ENCODE measurements at regions not wholly inside any gene's neighbourhood (a gene's known extent, or its start where the extent isn't known, plus 50 kb on each side); places are given as distances from the start of the nearest gene placed in this dataset.

GRCh38 chr6:95364016-95364604, 213.2 kb upstream of the MANEA start:
- no peak for FAIRE-seq

DNA sequence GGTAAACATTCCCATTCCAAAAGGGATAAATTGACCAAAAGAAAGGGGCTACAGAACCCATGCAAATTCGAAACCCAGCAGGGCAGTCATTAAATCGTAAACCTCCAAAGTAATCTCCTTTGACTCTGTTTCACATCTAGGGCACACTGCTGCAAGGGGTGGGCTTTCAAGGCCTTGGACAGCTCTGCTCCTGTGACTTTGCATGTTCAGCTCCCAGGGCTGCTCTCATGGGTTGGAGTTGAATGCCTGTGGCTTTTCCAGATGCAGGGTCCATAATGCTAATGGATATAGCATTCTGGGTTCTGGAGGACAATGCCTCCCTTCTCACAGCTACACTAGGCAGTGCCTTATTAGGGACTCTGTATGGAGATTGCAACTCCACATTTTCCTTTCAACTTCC, 211.9 kb upstream of the MANEA start:
- no peak for FAIRE-seq

- no peak for FAIRE-seq
Measured at GRCh38 chr6:95366414-95366813, 210.9 kb upstream of the MANEA start.

GRCh38 chr6:95383878-95384277, 193.5 kb upstream of the MANEA start:
- FAIRE-seq: no peak

- no peak for FAIRE-seq
Measured at GRCh38 chr6:95384988-95385387, 192.3 kb upstream of the MANEA start.

GRCh38 chr6:95387845-95388244, 189.5 kb upstream of the MANEA start:
- no peak for FAIRE-seq

DNA sequence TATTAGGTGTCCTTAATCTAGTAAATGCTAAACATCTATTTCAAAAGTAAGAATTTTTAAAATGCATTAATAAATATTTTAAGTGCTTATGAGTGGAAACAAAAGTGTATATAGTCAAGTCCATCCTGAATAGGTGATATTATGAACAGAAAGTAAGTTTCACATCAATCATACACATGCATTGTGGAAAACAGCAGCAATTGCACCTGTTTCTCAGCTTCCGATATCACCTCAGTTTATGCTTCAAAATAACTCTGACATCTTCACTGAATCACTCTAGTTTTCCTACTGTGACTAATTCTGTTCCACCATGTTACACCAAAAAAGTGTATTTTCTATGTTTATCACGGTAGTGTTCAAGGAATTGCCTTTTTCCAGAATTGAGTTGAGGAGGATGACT, 172.6 kb upstream of the MANEA start:
- FAIRE-seq: no peak

DNA sequence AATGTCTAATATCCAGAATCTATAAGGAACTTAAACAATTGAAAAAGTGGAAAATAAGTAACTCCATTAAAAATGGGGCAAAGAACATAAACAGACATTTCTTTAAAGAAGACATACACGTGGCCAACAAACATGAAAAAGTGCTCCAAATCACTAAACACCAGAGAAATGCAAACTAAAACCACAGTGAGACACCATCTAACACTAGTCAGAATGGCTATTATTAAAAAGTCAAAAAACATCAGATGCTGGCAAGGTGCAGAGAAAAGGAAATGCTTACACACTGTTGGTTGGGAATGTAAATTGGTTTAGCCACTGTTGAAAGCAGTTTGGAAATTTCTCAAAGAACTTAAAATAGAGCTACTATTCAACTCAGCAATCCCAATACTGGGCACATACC, 169.2 kb upstream of the MANEA start:
- no peak for FAIRE-seq

DNA sequence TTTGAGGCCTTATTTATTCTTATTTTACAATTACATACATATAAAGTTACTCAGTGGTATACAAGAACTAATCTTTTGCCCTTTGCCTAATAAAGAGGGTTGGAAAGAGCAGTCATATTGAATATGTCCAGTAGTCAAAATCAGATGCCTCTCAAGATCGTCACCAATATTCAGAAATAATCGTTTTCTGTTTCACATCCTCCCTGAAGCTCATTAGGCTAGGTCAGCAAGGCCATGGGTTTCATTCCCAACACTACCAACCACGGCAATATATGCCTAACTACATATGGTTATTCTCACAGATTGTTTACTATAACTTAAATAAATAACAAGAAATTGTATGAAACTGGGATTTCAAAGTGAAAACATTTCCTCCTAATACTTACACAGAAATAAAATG, 167.2 kb upstream of the MANEA start:
- no peak for FAIRE-seq

GRCh38 chr6:95413789-95414188, 163.5 kb upstream of the MANEA start:
- FAIRE-seq: no peak

- no peak for FAIRE-seq
Measured at GRCh38 chr6:95417856-95418255, 159.5 kb upstream of the MANEA start.

GRCh38 chr6:95420792-95421191, 156.5 kb upstream of the MANEA start:
- no peak for FAIRE-seq

DNA sequence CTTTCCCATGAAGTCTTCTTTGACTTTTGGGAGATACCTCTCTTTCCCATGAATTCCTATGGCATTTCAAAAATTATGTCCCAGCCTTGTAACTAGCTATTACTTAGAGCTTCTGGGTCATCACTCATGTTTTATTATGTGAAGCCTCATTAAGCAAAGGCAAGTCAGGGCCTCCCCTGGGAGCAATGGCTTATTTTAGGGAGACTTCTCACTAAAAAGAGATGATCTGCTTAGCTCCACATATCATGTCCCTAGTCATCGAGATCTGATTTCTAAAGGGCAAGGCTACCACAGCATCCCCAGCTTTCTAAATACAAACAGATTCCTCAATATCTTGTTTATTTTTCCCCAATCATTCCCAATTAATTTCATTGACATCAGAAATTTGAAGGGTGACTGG, 154.0 kb upstream of the MANEA start:
- no peak for FAIRE-seq

DNA sequence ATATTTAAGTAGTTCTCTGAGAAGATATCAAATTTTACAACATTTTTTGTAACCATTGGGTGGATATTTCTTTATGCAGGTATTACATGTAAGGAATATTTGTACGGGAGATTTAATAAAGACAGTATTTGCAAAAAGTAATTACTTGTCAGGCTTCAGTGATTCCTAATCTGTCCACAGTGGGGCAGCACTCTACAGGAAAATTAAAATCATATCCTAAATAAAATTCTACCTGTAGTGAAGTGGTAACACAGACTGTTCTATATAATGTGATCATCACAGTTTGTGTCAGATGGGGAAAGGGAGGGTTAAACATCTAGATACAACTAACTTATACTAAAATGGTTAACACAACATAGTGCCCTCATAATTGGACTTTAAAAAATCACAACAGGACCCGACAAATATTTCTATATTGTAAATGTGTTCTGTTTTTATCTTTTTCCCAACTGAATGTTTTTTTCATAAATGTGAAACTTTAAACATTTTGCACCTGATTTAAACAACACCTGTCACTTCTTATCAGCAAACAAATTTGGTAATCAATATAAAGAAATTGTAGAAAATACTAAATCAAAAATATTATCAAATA, 145.6 kb upstream of the MANEA start:
- FAIRE-seq: no peak

- no peak for FAIRE-seq
Measured at GRCh38 chr6:95439741-95440140, 137.6 kb upstream of the MANEA start.

- FAIRE-seq: no peak
Measured at GRCh38 chr6:95448208-95448607, 129.1 kb upstream of the MANEA start.

DNA sequence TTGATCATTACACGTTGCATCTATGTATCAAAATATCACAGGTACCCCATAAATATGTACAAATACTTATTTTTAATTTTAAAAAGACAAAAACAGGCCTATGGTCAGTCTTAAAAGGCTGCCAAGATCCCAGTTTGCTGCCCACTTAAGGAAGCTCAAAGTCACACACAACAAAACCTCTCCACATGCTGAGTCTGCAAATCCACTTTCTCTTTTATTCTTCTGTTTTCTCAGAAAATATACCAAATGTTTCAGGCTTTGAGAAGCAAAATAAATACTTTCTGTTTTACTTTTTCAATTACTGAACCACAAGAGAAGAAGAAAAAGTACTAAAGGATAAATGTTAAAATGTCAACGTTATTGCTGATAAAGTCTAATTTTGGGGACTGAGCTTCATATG, 107.8 kb upstream of the MANEA start:
- FAIRE-seq: no peak

DNA sequence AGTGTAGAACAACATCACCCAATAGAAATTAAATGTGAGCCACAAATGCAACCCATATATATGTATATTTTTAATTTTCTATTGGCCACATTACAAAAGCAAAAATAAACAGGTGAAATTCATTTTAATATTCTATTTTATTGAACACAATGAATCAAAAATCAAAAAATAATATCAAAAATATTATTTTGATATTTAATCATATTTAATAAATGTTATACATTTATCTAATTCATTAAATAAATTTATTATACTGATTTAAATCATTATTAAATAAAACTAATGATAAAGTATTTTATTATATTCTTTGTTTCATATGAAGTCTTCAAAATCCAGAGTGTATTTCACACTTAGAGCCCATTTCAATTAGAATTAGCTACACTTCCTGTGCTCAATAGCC, 98.4 kb upstream of the MANEA start:
- peak; percentile 85 for FAIRE-seq

DNA sequence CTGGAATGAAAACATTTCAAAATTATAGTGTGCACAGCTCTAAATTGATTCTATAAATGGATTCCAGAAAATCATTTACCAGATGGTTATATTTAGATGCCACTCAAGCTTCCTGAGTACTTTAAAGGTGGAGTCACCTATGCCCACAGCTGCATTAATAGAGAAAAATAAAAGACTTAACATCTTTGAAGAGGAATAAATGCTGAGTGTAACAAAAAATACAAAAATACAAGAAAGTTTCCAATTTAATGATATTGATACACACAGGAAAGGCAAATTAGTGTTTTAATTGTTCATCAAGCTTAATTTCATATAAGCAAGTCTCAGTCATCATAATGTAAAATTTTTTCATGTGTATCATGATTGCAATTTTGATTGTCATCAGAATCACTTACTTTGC, 89.5 kb upstream of the MANEA start:
- FAIRE-seq: no peak

GRCh38 chr6:95489185-95489863, 88.0 kb upstream of the MANEA start:
- FAIRE-seq: no peak

GRCh38 chr6:95496769-95497426, 80.4 kb upstream of the MANEA start:
- no peak for FAIRE-seq

DNA sequence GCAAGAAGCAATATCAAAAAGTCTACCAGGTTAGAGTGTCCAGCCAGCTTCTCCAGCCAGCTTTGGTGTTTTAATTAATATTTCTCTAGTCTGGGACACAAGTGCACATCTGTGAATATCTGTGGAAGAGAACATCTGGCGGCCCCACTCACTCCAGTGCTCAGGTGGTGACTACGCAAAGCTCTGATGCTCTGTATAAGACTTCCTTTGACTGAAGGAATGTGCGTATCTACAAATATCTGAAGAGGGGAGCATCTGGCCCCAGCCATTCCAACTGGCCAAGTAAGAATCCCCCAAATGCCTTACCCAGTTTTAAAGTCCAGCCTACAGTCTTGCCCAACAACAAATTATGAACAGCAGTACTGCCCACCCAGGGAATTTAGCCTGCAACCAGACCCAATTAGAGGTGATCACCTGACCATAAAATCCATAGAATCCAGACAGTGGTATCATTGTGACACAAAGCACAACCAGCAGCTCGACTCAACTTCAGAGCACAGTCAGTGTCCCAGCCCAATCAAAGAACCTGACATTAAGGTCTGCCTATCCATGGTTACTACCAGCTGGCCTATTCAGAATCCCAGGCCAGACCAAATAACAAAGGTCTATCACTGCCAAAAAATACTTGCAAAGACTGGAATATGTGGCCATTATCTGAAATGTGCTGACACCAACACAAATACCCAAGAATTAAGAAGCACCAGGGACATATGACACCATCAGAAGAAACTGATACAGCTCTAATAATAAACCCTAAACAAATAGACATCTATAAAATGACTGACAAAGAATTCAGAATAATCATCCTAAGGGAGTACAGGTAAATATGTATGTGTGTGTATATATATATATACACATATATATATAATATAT, 76.1 kb upstream of the MANEA start:
- no peak for FAIRE-seq

DNA sequence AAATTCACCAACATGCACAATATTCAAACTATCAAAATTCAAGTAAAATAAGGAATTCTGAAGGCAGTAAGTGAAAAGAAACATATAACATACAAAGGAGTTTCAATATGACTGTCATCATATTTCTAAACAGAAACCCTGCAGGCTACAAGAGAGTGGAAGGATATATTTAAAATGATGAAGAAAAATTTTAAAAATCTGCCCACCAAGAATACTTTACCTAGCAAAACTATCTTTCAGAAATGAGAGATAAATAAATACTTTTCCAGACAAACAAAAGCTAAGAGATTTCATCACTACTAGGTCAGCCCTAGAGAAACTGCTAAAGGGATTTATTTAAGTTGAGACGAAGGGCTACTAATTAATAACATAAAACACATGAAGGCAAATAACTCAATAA, 73.8 kb upstream of the MANEA start:
- no peak for FAIRE-seq
